Right renal pelvis (tissue), 4 donors: ENCODE measurements at regions not wholly inside any gene's neighbourhood (a gene's known extent, or its start where the extent isn't known, plus 50 kb on each side); places are given as distances from the start of the nearest gene placed in this dataset.

Experiments
- DNase-seq, 4 donors: peaks; one replicate each; pipeline ENCODE4 v3.0.0-alpha.2; 2013; ENCODE audit warnings: low read depth in 4 of 4, low spot score in 3 of 4, missing footprints in 1 of 4

GRCh38 chr7:118563311-118563710 lies 338.8 kb downstream of the ANKRD7 start:
- no peak for DNase-seq

GRCh38 chr7:118572604-118573003 lies 348.1 kb downstream of the ANKRD7 start:
- no peak for DNase-seq

GRCh38 chr7:118573085-118573484 lies 348.6 kb downstream of the ANKRD7 start:
- no peak for DNase-seq

- no peak for DNase-seq
Observed at GRCh38 chr7:118575393-118575948, 351.0 kb downstream of the ANKRD7 start.

GRCh38 chr7:118580743-118581382 lies 356.4 kb downstream of the ANKRD7 start:
- no peak for DNase-seq

GRCh38 chr7:118583641-118584040 lies 359.1 kb downstream of the ANKRD7 start:
- no peak for DNase-seq

GRCh38 chr7:118586248-118586647 lies 361.7 kb downstream of the ANKRD7 start:
- DNase-seq = no peak

GRCh38 chr7:118590107-118590506 lies 365.6 kb downstream of the ANKRD7 start:
- no peak for DNase-seq

GRCh38 chr7:118602090-118602489 lies 377.6 kb downstream of the ANKRD7 start:
- DNase-seq = no peak

- DNase-seq = no peak
Observed at GRCh38 chr7:118606602-118607001, 382.1 kb downstream of the ANKRD7 start.

GRCh38 chr7:118609207-118609606 lies 384.7 kb downstream of the ANKRD7 start:
- no peak for DNase-seq

GRCh38 chr7:118615681-118616080 lies 391.2 kb downstream of the ANKRD7 start:
- no peak for DNase-seq

GRCh38 chr7:118621810-118622360 lies 397.4 kb downstream of the ANKRD7 start:
- DNase-seq = no peak

GRCh38 chr7:118626739-118627138 lies 402.2 kb downstream of the ANKRD7 start:
- no peak for DNase-seq

GRCh38 chr7:118627467-118627866 lies 403.0 kb downstream of the ANKRD7 start:
- DNase-seq = no peak

GRCh38 chr7:118629898-118630438 lies 405.5 kb downstream of the ANKRD7 start:
- DNase-seq = no peak

- DNase-seq = no peak
Observed at GRCh38 chr7:118642396-118642795, 417.9 kb downstream of the ANKRD7 start.

- DNase-seq = no peak
Observed at GRCh38 chr7:118644346-118644745, 419.8 kb downstream of the ANKRD7 start.

GRCh38 chr7:118648002-118648401 lies 423.5 kb downstream of the ANKRD7 start:
- DNase-seq = no peak

- no peak for DNase-seq
Observed at GRCh38 chr7:118657391-118658005, 433.0 kb downstream of the ANKRD7 start.

GRCh38 chr7:118662266-118662665 lies 437.8 kb downstream of the ANKRD7 start:
- DNase-seq = no peak

- no peak for DNase-seq
Observed at GRCh38 chr7:118664498-118664897, 440.0 kb downstream of the ANKRD7 start.
